ENCODE measurements at regions not wholly inside any gene's neighbourhood (a gene's known extent, or its start where the extent isn't known, plus 50 kb on each side); places are given as distances from the start of the nearest gene placed in this dataset.

DNA sequence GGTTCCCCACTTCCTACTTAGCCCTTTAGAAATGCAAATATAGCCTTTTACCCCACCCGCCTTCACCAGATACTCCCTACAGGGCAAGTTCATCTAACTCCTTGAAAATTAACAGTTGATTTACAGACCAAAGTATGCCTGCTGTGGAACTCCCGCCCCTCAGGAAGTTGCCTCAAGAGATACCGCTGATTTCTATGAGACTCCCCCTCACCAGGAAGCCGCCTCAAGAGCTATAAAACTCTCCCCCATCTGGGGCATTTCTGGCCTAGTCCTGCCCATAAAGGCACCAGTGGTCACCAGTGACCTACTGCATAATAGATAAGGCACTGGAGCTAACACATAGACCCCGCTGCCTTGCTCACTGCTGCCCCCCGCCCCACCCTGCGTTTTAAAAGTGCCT lies 201.7 kb upstream of the UBL3 start:
- Histone ChIP-seq H3K27me3 (ENCODE audit: insufficient read depth, poor library complexity, severe bottlenecking) (no peaks in the 10 kb centered on the region), H3K4me3 (ENCODE audit: severe bottlenecking) (no peak overlapping the region), H3K36me3 (ENCODE audit: low read depth) (no peaks in the 10 kb centered on the region), H3K27ac (ENCODE audit: poor library complexity, severe bottlenecking) (no peak overlapping the region), H3K4me1 (ENCODE audit: insufficient read depth, poor library complexity, severe bottlenecking) (no peaks in the 10 kb centered on the region), H3K9me3 (ENCODE audit: severe bottlenecking) (no peaks in the 10 kb centered on the region)
- DNase-seq (ENCODE audit: low spot score) = no peak
- TF ChIP-seq, protein P1, sequence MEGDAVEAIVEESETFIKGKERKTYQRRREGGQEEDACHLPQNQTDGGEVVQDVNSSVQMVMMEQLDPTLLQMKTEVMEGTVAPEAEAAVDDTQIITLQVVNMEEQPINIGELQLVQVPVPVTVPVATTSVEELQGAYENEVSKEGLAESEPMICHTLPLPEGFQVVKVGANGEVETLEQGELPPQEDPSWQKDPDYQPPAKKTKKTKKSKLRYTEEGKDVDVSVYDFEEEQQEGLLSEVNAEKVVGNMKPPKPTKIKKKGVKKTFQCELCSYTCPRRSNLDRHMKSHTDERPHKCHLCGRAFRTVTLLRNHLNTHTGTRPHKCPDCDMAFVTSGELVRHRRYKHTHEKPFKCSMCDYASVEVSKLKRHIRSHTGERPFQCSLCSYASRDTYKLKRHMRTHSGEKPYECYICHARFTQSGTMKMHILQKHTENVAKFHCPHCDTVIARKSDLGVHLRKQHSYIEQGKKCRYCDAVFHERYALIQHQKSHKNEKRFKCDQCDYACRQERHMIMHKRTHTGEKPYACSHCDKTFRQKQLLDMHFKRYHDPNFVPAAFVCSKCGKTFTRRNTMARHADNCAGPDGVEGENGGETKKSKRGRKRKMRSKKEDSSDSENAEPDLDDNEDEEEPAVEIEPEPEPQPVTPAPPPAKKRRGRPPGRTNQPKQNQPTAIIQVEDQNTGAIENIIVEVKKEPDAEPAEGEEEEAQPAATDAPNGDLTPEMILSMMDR (IDR thresholded peaks at IDR 0.05; ENCODE audit: poor library complexity, severe bottlenecking) = no peak
- no peak for ATAC-seq (ENCODE audit: low read depth)

DNA sequence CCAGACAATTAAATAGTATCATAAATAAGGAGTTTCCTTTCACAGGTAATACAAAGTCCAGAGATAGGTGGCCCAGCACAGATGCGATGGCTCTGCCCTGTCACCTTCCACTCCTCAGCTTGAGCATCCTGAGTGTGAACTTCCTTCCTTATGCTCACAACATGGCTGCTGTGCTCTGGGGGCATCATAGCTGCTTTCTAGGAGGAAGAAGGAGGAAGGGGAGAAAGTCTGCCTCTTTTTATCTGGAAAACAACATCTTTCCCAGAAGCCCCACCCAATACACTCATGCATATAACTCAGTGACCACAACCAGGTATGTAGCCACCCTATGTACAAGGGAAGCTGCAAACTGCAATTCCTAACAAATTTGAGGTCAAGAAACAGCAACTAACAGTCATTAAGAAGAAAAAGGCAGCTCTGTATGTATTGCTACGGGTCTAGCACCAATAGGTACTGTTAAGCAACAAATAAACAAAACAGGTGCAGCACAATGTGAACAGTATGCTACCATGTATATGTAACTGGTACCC lies 201.2 kb upstream of the UBL3 start:
- TF ChIP-seq, protein P1 (IDR thresholded peaks at IDR 0.05; ENCODE audit: poor library complexity, severe bottlenecking) = no peak
- H3K27ac ChIP-seq (ENCODE audit: poor library complexity, severe bottlenecking) = no peak overlapping the region
- no peaks in the 10 kb centered on the region for H3K9me3 ChIP-seq (ENCODE audit: severe bottlenecking)
- no peak for DNase-seq (ENCODE audit: low spot score)
- ATAC-seq (ENCODE audit: low read depth) = no peak
- H3K4me1 ChIP-seq (ENCODE audit: insufficient read depth, poor library complexity, severe bottlenecking) = no peaks in the 10 kb centered on the region
- no peak overlapping the region for H3K4me3 ChIP-seq (ENCODE audit: severe bottlenecking)
- no peaks in the 10 kb centered on the region for H3K36me3 ChIP-seq (ENCODE audit: low read depth)
- H3K27me3 ChIP-seq (ENCODE audit: insufficient read depth, poor library complexity, severe bottlenecking) = no peaks in the 10 kb centered on the region

DNA sequence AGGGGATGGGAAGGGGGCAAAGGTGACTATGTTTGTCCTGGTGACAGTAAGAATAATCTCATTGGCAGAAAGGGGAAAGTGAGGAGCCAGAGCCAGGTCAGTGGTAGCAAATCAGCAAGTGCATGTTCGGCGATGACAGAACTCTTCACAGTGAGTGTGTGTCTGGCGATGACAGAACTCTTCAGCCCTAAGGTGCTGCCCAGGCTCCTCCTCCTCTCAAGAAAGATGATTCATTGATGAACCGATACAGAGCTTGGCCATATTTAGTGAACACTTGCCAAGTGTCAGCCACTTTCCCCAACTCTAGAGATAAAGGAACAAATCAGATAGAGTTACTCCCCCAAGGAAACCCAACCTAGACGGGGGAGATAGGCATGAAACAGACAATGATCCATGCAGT lies 199.3 kb upstream of the UBL3 start:
- H3K36me3 ChIP-seq (ENCODE audit: low read depth) = no peaks in the 10 kb centered on the region
- H3K4me1 ChIP-seq (ENCODE audit: insufficient read depth, poor library complexity, severe bottlenecking) = peaks cover 7% of the 10 kb centered on the region
- ATAC-seq (ENCODE audit: low read depth) (peak; percentile 66), DNase-seq (ENCODE audit: low spot score) (no peak)
- no peaks in the 10 kb centered on the region for H3K27me3 ChIP-seq (ENCODE audit: insufficient read depth, poor library complexity, severe bottlenecking)
- no peak overlapping the region for H3K27ac ChIP-seq (ENCODE audit: poor library complexity, severe bottlenecking)
- no peak overlapping the region for H3K4me3 ChIP-seq (ENCODE audit: severe bottlenecking)
- TF ChIP-seq, protein P1 (IDR thresholded peaks at IDR 0.05; ENCODE audit: poor library complexity, severe bottlenecking) = no peak
- no peaks in the 10 kb centered on the region for H3K9me3 ChIP-seq (ENCODE audit: severe bottlenecking)

DNA sequence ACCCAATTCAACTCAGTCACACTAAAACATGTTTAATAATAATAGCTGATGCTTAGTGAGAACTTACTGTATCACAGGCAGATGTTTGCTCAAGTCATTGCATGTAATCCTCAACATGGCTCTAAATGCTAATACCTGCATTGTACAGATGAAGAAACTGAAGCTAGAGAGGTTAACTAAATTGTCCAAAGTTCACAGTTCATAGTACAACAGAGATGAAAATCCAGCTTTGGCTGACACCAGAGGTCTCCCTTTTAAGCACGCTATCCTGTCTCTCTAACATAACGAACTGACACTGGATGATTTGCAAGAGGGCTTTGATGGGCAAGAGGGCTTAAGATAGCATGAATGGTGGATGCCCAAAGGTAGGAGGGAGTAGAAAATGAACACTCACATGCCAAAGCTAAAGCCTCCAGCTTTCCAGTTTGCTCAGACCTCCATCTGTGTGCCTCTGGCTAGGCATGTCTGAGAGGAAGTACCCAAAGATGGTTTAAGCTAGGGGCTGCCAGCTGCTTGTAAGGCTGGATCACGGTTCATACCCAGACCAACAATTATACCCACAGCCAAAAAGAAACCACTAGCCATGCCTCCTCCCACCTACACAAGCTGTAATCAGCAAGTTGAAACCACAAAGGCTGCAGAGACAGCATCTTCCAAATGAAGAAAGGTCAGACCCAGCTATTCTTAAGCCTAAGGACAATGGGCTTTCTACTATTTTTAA lies 196.9 kb upstream of the UBL3 start:
- H3K4me3 ChIP-seq (ENCODE audit: severe bottlenecking) = no peak overlapping the region
- DNase-seq (ENCODE audit: low spot score) (no peak), ATAC-seq (ENCODE audit: low read depth) (no peak)
- no peaks in the 10 kb centered on the region for H3K9me3 ChIP-seq (ENCODE audit: severe bottlenecking)
- H3K27ac ChIP-seq (ENCODE audit: poor library complexity, severe bottlenecking) = no peak overlapping the region
- no peaks in the 10 kb centered on the region for H3K36me3 ChIP-seq (ENCODE audit: low read depth)
- peaks cover 7% of the 10 kb centered on the region for H3K4me1 ChIP-seq (ENCODE audit: insufficient read depth, poor library complexity, severe bottlenecking)
- TF ChIP-seq, protein P1 (IDR thresholded peaks at IDR 0.05; ENCODE audit: poor library complexity, severe bottlenecking) = no peak
- no peaks in the 10 kb centered on the region for H3K27me3 ChIP-seq (ENCODE audit: insufficient read depth, poor library complexity, severe bottlenecking)

Measured in RWPE2 (cell line).